CD14-positive monocyte (primary cell): ENCODE measurements at regions not wholly inside any gene's neighbourhood (a gene's known extent, or its start where the extent isn't known, plus 50 kb on each side); places are given as distances from the start of the nearest gene placed in this dataset.

Source experiments
- DNase-seq, 3 donors: peaks; one replicate each; pipeline ENCODE4 v3.0.0-alpha.2; 2011 to 2022
- H2AFZ ChIP-seq: 2 replicates; pipeline ENCODE4 v1.6.0; 2012; ENCODE audit warnings: mild to moderate bottlenecking, low read depth, low read length, inconsistent platforms; ENCODE audit not compliant: insufficient read depth, poor library complexity, severe bottlenecking
- H3K27ac ChIP-seq, 2 donors: 1 replicate in 1 of 2; 2 replicates in 1 of 2; pipeline ENCODE4 v1.5.1; 2012 to 2013; ENCODE audit warnings: low read length in 2 of 2, control low read depth in 1 of 2, inconsistent platforms in 1 of 2, low read depth in 1 of 2, mild to moderate bottlenecking in 1 of 2
- H3K27me3 ChIP-seq, 2 donors: one replicate each; pipeline versions ENCODE4 v1.6.0 to v1.6.1; 2011 to 2013; ENCODE audit warnings: low read length in 2 of 2; ENCODE audit not compliant: control insufficient read depth in 2 of 2, insufficient read depth in 2 of 2
- H3K36me3 ChIP-seq, 2 donors: replicated peaks in 1 of 2; 1 replicate in 1 of 2; 2 replicates in 1 of 2; pipeline versions ENCODE4 v1.5.1 to v1.6.1; 2012 to 2013; ENCODE audit warnings: low read length in 2 of 2, control low read depth in 1 of 2, inconsistent platforms in 1 of 2, mild to moderate bottlenecking in 1 of 2; ENCODE audit not compliant: insufficient read depth in 2 of 2, control insufficient read depth in 1 of 2
- H3K4me1 ChIP-seq, 2 donors: 1 replicate in 1 of 2; 2 replicates in 1 of 2; pipeline versions ENCODE4 v1.5.1 to v1.6.1; 2012 to 2013; ENCODE audit warnings: low read length in 2 of 2, control low read depth in 1 of 2, inconsistent platforms in 1 of 2, mild to moderate bottlenecking in 1 of 2, moderate library complexity in 1 of 2; ENCODE audit not compliant: insufficient read depth in 2 of 2, control insufficient read depth in 1 of 2
- H3K4me2 ChIP-seq: replicated peaks from 2 replicates; pipeline ENCODE3; 2012; ENCODE audit warnings: low read length, moderate library complexity, mild to moderate bottlenecking; ENCODE audit not compliant: poor library complexity, severe bottlenecking; ENCODE audit errors: extremely low read depth
- H3K4me3 ChIP-seq, 3 experiments: fragments of 200-600 bp in 1 of 3; sonication (generic) in 1 of 3; replicated peaks in 1 of 3; 1 replicate in 2 of 3; 2 replicates in 1 of 3; pipeline ENCODE4 v1.5.1; 2011 to 2013; ENCODE audit warnings: low read length in 3 of 3, mild to moderate bottlenecking in 3 of 3, control low read depth in 2 of 3, low read depth in 2 of 3, inconsistent platforms in 1 of 3, moderate library complexity in 1 of 3
- H3K79me2 ChIP-seq: 2 replicates; pipeline ENCODE4 v1.6.0; 2012; ENCODE audit warnings: mild to moderate bottlenecking, control low read depth, inconsistent platforms, low read length, moderate library complexity; ENCODE audit not compliant: insufficient read depth
- H3K9ac ChIP-seq: 2 replicates; pipeline ENCODE4 v1.6.0; 2017; ENCODE audit warnings: low read length, mild to moderate bottlenecking; ENCODE audit not compliant: insufficient read depth, poor library complexity, severe bottlenecking
- H3K9me3 ChIP-seq, 2 donors: replicated peaks in 1 of 2; 1 replicate in 1 of 2; 2 replicates in 1 of 2; pipeline versions ENCODE4 v1.5.1 to v1.6.1; 2012 to 2013; ENCODE audit warnings: low read length in 2 of 2, control low read depth in 1 of 2; ENCODE audit not compliant: control insufficient read depth in 1 of 2, insufficient read depth in 1 of 2
- H4K20me1 ChIP-seq: 2 replicates; pipeline ENCODE4 v1.6.0; 2012; ENCODE audit warnings: mild to moderate bottlenecking, low read length, control low read depth, moderate library complexity; ENCODE audit not compliant: insufficient read depth
- H3K27ac Mint-ChIP-seq, 7 donors: one replicate each; pipeline ENCODE4 v1.8.0; 2020; ENCODE audit warnings: mild to moderate bottlenecking in 7 of 7, mixed read lengths in 7 of 7, moderate library complexity in 6 of 7, inconsistent platforms in 2 of 7
- H3K27me3 Mint-ChIP-seq, 3 donors: one replicate each; pipeline ENCODE4 v1.8.0; 2021 to 2022; ENCODE audit warnings: low read depth in 3 of 3, mild to moderate bottlenecking in 3 of 3, mixed read lengths in 3 of 3, moderate library complexity in 3 of 3, inconsistent platforms in 1 of 3
- H3K36me3 Mint-ChIP-seq, 2 donors: one replicate each; pipeline ENCODE4 v1.8.0; 2020; ENCODE audit warnings: mixed read lengths in 2 of 2, inconsistent platforms in 1 of 2, mild to moderate bottlenecking in 1 of 2
- H3K4me1 Mint-ChIP-seq: one replicate; pipeline ENCODE4 v1.8.0; 2020; ENCODE audit warnings: mild to moderate bottlenecking, mixed read lengths
- H3K4me3 Mint-ChIP-seq, 2 donors: one replicate each; pipeline ENCODE4 v1.8.0; 2020; ENCODE audit warnings: mild to moderate bottlenecking in 2 of 2, mixed read lengths in 2 of 2, moderate library complexity in 1 of 2
- H3K9me3 Mint-ChIP-seq, 7 donors: one replicate each; pipeline ENCODE4 v1.8.0; 2020 to 2022; ENCODE audit warnings: mixed read lengths in 7 of 7, mild to moderate bottlenecking in 6 of 7, moderate library complexity in 6 of 7, inconsistent platforms in 2 of 7
- CTCF ChIP-seq: fragments of 200-600 bp; IDR thresholded peaks from one replicate; pipeline ENCODE4 v1.8.0; 2022; ENCODE audit warnings: antibody characterized with exemption, mild to moderate bottlenecking
- whole genome bisulfite sequencing: methylation state at CpG from one replicate; pipeline ENCODE4 v1.1.5; 2013; ENCODE audit warnings: missing lambda C conversion rate; ENCODE audit not compliant: insufficient coverage; 5-methylcytosine and 5-hydroxymethylcytosine counted together
- intact Hi-C, 2 donors: fragments of 100-400 bp; cut with micrococcal nuclease; formaldehyde crosslinking; loops; one replicate each; pipeline versions ENCODE4 v1.15.0 to v1.15.1; 2023

- Mint-ChIP-seq H3K27me3 (peaks cover 0 to 4% (median 3%) of the 10 kb centered on the region in 3 donors), H3K4me3 (no peak overlapping the region), H3K36me3 (no peaks in the 10 kb centered on the region), H3K4me1 (no peaks in the 10 kb centered on the region), H3K27ac (no peak overlapping the region), H3K9me3 (peaks cover 1 to 9% (median 6%) of the 10 kb centered on the region in 7 donors)
- no peak overlapping the region for H3K4me2 ChIP-seq
- H3K4me1 ChIP-seq: no peaks in the 10 kb centered on the region
- 80% methylated on average over 1 of the region's 7 CpGs for WGBS
- H3K36me3 ChIP-seq: no peaks in the 10 kb centered on the region
- no peak overlapping the region for H2AFZ ChIP-seq
- peaks cover 0 to 2% of the 10 kb centered on the region in 2 donors for H3K9me3 ChIP-seq
- DNase-seq: no peak
- intact Hi-C loops: no loop called here
- H3K27me3 ChIP-seq: no peaks in the 10 kb centered on the region
- no peak for TF ChIP-seq CTCF
- no peak overlapping the region for H3K27ac ChIP-seq
- no peaks in the 10 kb centered on the region for H4K20me1 ChIP-seq
- H3K9ac ChIP-seq: no peak overlapping the region
- H3K79me2 ChIP-seq: no peaks in the 10 kb centered on the region
- H3K4me3 ChIP-seq: no peak overlapping the region
Measured at GRCh38 chr1:233491953-233492620, 121.8 kb upstream of the KCNK1 start.

GRCh38 chr1:233496993-233497392 is 116.9 kb upstream of the KCNK1 start:
- H4K20me1 ChIP-seq: no peaks in the 10 kb centered on the region
- H3K4me1 ChIP-seq: no peaks in the 10 kb centered on the region
- Mint-ChIP-seq H3K4me1 (no peaks in the 10 kb centered on the region), H3K36me3 (no peaks in the 10 kb centered on the region), H3K27me3 (peaks cover 2 to 4% (median 3%) of the 10 kb centered on the region in 3 donors), H3K4me3 (no peak overlapping the region), H3K27ac (no peak overlapping the region), H3K9me3 (peaks cover 0 to 6% (median 2%) of the 10 kb centered on the region in 7 donors)
- no peak for DNase-seq
- H3K27ac ChIP-seq: no peak overlapping the region
- no CpG with 5 or more reads among the region's 2 CpGs for WGBS
- no peaks in the 10 kb centered on the region for H3K9me3 ChIP-seq
- H2AFZ ChIP-seq: no peak overlapping the region
- intact Hi-C loops: no loop called here
- no peaks in the 10 kb centered on the region for H3K27me3 ChIP-seq
- no peaks in the 10 kb centered on the region for H3K79me2 ChIP-seq
- H3K4me2 ChIP-seq: no peak overlapping the region
- no peaks in the 10 kb centered on the region for H3K36me3 ChIP-seq
- H3K4me3 ChIP-seq: no peak overlapping the region
- no peak for TF ChIP-seq CTCF
- H3K9ac ChIP-seq: no peak overlapping the region
